Spleen (tissue), 7 donors: ENCODE measurements at regions not wholly inside any gene's neighbourhood (a gene's known extent, or its start where the extent isn't known, plus 50 kb on each side); places are given as distances from the start of the nearest gene placed in this dataset.

Experiments used
- CTCF ChIP-seq, 11 experiments: fragments of 200-600 bp in 7 of 11; fragments of 450-650 bp in 4 of 11; sonication (generic) in 4 of 11; IDR thresholded peaks in 8 of 11; conservative IDR thresholded peaks in 3 of 11; 1 replicate in 7 of 11; 2 replicates in 4 of 11; pipeline versions ENCODE4 v1.4.0 to v1.8.0; 2016 to 2021; ENCODE audit warnings: antibody characterized with exemption in 11 of 11, inconsistent platforms in 4 of 11, mild to moderate bottlenecking in 1 of 11
- POLR2A ChIP-seq, 3 donors: fragments of 450-650 bp; IDR thresholded peaks; one replicate each; pipeline ENCODE4 v1.5.1; 2017; ENCODE audit warnings: antibody characterized with exemption in 3 of 3, mild to moderate bottlenecking in 1 of 3
- POLR2AphosphoS5 ChIP-seq, 3 donors: sonication (generic); formaldehyde crosslinking; IDR thresholded peaks; one replicate each; pipeline ENCODE4 v1.5.1; 2017; ENCODE audit warnings: antibody characterized with exemption in 3 of 3
- donor health status: DM: no; HTN: no; CAD: no; lungs with moderate emphysema.
- donor health status: DM: no; HTN: no; CAD: no.
- donor health status: DM: no; HTN: no; CAD: no.

- TF ChIP-seq CTCF (IDR thresholded peaks at IDR 0.05 in 8 of 11, conservative IDR thresholded peaks at IDR 0.05 in 3 of 11) (no peak), POLR2A (IDR thresholded peaks at IDR 0.05) (no peak), POLR2AphosphoS5 (IDR thresholded peaks at IDR 0.05) (no peak)
These were observed 1111.8 kb downstream of the TAF11L14 start for GRCh38 chr5:18745988-18746615.
